ENCODE measurements at regions not wholly inside any gene's neighbourhood (a gene's known extent, or its start where the extent isn't known, plus 50 kb on each side); places are given as distances from the start of the nearest gene placed in this dataset.

DNA sequence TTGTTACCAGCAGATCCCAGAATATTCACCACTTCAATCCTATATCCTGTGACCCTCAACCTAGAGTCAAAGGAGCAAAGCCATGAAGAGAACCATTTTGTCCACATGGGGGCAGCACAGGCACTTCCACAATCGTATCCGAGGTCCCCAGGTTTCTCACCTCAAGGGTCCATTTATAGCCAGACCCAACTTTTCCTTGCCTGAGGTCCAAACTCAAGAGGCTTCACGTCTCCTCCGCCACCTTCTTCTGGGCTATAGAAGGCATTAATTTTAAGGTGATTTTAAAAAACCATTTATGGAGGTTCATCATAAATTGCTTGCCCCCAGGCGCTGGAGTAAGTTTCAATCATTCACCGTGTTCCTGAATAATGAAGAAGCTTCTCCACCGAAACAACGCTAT lies 111.6 kb upstream of the NABP1 start:
- TF ChIP-seq, protein P1, sequence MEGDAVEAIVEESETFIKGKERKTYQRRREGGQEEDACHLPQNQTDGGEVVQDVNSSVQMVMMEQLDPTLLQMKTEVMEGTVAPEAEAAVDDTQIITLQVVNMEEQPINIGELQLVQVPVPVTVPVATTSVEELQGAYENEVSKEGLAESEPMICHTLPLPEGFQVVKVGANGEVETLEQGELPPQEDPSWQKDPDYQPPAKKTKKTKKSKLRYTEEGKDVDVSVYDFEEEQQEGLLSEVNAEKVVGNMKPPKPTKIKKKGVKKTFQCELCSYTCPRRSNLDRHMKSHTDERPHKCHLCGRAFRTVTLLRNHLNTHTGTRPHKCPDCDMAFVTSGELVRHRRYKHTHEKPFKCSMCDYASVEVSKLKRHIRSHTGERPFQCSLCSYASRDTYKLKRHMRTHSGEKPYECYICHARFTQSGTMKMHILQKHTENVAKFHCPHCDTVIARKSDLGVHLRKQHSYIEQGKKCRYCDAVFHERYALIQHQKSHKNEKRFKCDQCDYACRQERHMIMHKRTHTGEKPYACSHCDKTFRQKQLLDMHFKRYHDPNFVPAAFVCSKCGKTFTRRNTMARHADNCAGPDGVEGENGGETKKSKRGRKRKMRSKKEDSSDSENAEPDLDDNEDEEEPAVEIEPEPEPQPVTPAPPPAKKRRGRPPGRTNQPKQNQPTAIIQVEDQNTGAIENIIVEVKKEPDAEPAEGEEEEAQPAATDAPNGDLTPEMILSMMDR (IDR thresholded peaks at IDR 0.05; ENCODE audit: unreplicated experiment in 3 of 3) = peak; percentile 50 to 60 (median 57)
- Mint-ChIP-seq H3K27me3 (ENCODE audit: low read depth) (peaks cover 22% of the 10 kb centered on the region), H3K4me3 (no peak overlapping the region), H3K27ac (no peak overlapping the region), H3K4me1 (peaks cover 4% of the 10 kb centered on the region), H3K9me3 (no peaks in the 10 kb centered on the region), H3K36me3 (ENCODE audit: low read depth) (no peaks in the 10 kb centered on the region)

DNA sequence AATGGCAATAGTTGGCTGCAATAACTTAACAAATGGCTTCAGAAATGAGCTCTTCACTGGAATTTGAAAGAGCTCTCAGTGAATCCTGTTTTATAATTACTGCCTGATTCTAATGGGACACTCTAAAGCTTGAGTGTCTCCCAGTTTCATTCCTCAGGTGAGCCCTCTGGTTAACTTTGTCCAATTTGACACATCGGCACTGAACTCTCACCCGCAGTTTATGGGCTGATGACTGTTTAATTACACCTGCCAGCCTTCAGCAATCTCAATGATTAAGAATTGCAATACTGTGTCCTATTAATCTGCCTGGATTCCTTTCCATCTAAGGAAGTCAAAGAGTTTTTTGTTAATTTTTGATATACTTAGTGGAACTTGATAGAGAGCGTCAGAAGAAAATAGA lies 110.7 kb upstream of the NABP1 start:
- Mint-ChIP-seq H3K27ac (no peak overlapping the region), H3K4me3 (no peak overlapping the region), H3K4me1 (peaks cover 5% of the 10 kb centered on the region), H3K27me3 (ENCODE audit: low read depth) (peaks cover 22% of the 10 kb centered on the region), H3K9me3 (no peaks in the 10 kb centered on the region), H3K36me3 (ENCODE audit: low read depth) (no peaks in the 10 kb centered on the region)
- TF ChIP-seq, protein P1 (IDR thresholded peaks at IDR 0.05; ENCODE audit: unreplicated experiment in 3 of 3) = no peak

DNA sequence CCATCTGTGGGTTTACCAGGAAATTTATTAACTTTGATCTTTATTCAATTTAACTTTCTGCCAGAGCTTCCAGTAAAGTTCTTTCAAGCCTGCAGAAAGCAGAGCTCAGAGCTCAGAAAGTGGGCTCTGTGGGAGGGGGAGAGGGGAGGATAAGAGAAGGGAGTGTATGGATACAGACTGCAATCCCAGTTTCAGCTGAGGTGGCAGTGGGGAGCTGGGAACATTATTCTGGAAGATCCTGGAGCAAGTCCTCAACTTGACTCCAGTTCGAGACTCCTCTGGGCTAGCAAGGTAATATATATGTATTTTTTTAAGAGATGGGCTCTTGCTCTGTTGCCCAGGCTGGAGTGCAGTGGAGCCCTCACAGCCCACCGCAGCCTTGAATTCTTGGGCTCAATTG lies 108.9 kb upstream of the NABP1 start:
- peaks cover 20% of the 10 kb centered on the region for H3K27me3 Mint-ChIP-seq (ENCODE audit: low read depth)
- no peak overlapping the region for H3K27ac Mint-ChIP-seq

DNA sequence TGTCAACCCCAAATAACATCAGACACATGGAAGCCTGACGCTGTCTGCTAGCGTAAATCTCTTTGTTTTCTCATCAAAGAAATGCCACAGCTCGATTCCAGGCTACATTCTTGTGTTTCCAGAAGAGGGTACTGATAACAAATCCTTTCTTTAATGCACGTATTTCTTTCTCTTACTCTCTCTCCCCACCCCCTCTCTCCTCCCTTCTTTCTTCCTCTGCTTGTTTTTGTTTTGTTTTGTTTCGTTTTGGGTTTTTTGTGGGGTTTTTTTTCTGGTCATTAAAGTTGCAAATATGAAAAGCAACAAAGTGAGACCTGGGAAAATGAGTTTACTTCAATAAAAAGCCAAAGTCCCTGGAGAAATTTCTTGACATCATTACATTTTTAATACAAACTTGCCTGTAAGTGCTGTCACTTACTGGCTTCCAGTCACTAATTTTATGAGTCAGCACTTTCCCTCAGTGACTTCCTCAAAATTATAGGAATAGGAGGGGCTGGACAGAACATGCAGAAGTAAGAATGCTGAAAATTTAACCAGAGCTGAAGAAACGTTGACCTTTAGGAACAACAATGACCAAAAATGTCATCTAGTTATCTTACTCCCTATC lies 106.7 kb upstream of the NABP1 start:
- no peaks in the 10 kb centered on the region for H3K36me3 Mint-ChIP-seq (ENCODE audit: low read depth)
- H3K4me3 Mint-ChIP-seq = peak overlapping the region; percentile 50 to 66 (median 60)
- TF ChIP-seq, protein P1 (IDR thresholded peaks at IDR 0.05; ENCODE audit: unreplicated experiment in 3 of 3) = peak; percentile 4 to 24 (median 18)
- peaks cover 5% of the 10 kb centered on the region for H3K4me1 Mint-ChIP-seq
- H3K27ac Mint-ChIP-seq = peak overlapping the region in 2 of 3 experiments; percentile 20 to 44
- no peaks in the 10 kb centered on the region for H3K9me3 Mint-ChIP-seq
- H3K27me3 Mint-ChIP-seq (ENCODE audit: low read depth) = peaks cover 11% of the 10 kb centered on the region

More for the DNA sequence above, 108.9 kb upstream of the NABP1 start:
- Mint-ChIP-seq H3K9me3 (no peaks in the 10 kb centered on the region), H3K4me1 (peaks cover 5% of the 10 kb centered on the region), H3K4me3 (no peak overlapping the region), H3K36me3 (ENCODE audit: low read depth) (no peaks in the 10 kb centered on the region)
- TF ChIP-seq, protein P1 (IDR thresholded peaks at IDR 0.05; ENCODE audit: unreplicated experiment in 3 of 3) = no peak

DNA sequence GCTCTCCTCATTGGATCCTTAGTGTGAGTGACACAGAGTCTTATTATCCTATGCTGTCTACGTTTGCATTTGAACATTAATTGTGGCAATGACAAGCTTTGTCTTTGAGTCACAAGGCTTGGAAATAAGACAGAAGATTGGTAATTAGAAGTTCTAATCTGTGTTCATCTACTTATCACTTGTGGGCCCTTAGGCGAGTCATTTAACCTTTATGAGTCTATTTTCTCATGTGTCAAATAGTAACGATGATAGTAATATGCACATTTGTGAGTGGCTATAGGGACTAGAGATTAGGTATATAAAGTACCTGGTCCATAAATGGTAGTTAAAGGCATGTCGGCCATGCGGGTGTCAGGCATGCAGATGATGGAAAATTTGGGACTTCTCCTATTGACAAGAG lies 105.6 kb upstream of the NABP1 start:
- Mint-ChIP-seq H3K4me1 (peaks cover 5% of the 10 kb centered on the region), H3K4me3 (no peak overlapping the region), H3K36me3 (ENCODE audit: low read depth) (no peaks in the 10 kb centered on the region), H3K9me3 (no peaks in the 10 kb centered on the region), H3K27me3 (ENCODE audit: low read depth) (peaks cover 11% of the 10 kb centered on the region), H3K27ac (no peak overlapping the region)
- TF ChIP-seq, protein P1 (IDR thresholded peaks at IDR 0.05; ENCODE audit: unreplicated experiment in 3 of 3) = no peak

DNA sequence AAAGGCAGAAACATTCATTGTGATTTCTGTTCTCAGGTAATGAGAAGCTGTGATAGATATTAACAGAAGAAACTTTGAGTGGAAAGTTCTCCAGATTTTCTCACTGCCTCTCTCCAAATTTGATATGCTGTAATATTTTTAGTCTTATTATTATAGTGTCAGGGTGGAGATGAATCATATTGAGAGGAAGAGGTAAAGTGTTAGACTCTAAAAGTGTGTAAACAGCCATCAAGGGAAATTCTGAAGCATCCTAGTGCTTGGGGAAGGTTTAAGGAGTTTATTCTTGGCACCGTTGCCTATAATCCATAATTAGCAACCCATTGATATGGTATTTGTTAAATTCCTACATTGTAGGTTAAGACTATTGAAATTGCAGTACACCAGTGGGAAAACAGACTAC lies 104.7 kb upstream of the NABP1 start:
- peaks cover 6% of the 10 kb centered on the region for H3K27me3 Mint-ChIP-seq (ENCODE audit: low read depth)
- no peaks in the 10 kb centered on the region for H3K9me3 Mint-ChIP-seq
- H3K4me1 Mint-ChIP-seq = peaks cover 5% of the 10 kb centered on the region
- no peaks in the 10 kb centered on the region for H3K36me3 Mint-ChIP-seq (ENCODE audit: low read depth)
- no peak overlapping the region for H3K4me3 Mint-ChIP-seq
- H3K27ac Mint-ChIP-seq = no peak overlapping the region
- TF ChIP-seq, protein P1 (IDR thresholded peaks at IDR 0.05; ENCODE audit: unreplicated experiment in 3 of 3) = no peak

Data from nephron (organoid).